ENCODE measurements at regions not wholly inside any gene's neighbourhood (a gene's known extent, or its start where the extent isn't known, plus 50 kb on each side); places are given as distances from the start of the nearest gene placed in this dataset.

- H3K9me2 ChIP-seq (ENCODE audit: low read depth, low read length), result no peaks in the 10 kb centered on the region
- H3K4me1 ChIP-seq (ENCODE audit: insufficient read depth, low read length, severe bottlenecking), result no peaks in the 10 kb centered on the region
- no peaks in the 10 kb centered on the region for H4K20me1 ChIP-seq (ENCODE audit: insufficient read depth, low read length)
- H2AFZ ChIP-seq (ENCODE audit: low read length), result no peak overlapping the region
- H3K27me3 ChIP-seq (ENCODE audit: insufficient read depth, low read length), result no peaks in the 10 kb centered on the region
- no peak overlapping the region for H3K4me3 ChIP-seq (ENCODE audit: low read depth, low read length, poor library complexity, severe bottlenecking)
- H3K36me3 ChIP-seq (ENCODE audit: insufficient read depth, low read length), result no peaks in the 10 kb centered on the region
- H3K9ac ChIP-seq (ENCODE audit: low read length), result no peak overlapping the region
- no peaks in the 10 kb centered on the region for H3F3A ChIP-seq (ENCODE audit: insufficient read depth, low read length)
- no peak overlapping the region for H3K4me2 ChIP-seq (ENCODE audit: low read length)
- H3K27ac ChIP-seq (ENCODE audit: low read depth, low read length, poor library complexity, severe bottlenecking), result no peak overlapping the region
- no peaks in the 10 kb centered on the region for H3K9me3 ChIP-seq (ENCODE audit: low read length)
- H3K79me2 ChIP-seq (ENCODE audit: insufficient read depth, low read length), result no peaks in the 10 kb centered on the region
- TF ChIP-seq, protein P1, sequence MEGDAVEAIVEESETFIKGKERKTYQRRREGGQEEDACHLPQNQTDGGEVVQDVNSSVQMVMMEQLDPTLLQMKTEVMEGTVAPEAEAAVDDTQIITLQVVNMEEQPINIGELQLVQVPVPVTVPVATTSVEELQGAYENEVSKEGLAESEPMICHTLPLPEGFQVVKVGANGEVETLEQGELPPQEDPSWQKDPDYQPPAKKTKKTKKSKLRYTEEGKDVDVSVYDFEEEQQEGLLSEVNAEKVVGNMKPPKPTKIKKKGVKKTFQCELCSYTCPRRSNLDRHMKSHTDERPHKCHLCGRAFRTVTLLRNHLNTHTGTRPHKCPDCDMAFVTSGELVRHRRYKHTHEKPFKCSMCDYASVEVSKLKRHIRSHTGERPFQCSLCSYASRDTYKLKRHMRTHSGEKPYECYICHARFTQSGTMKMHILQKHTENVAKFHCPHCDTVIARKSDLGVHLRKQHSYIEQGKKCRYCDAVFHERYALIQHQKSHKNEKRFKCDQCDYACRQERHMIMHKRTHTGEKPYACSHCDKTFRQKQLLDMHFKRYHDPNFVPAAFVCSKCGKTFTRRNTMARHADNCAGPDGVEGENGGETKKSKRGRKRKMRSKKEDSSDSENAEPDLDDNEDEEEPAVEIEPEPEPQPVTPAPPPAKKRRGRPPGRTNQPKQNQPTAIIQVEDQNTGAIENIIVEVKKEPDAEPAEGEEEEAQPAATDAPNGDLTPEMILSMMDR (IDR thresholded peaks at IDR 0.05; ENCODE audit: low read length), result no peak
- no peak for TF ChIP-seq EZH2 (IDR thresholded peaks at IDR 0.05; ENCODE audit: borderline replicate concordance, low read length)
Measured at GRCh38 chr13:72061613-72062012, 194.6 kb upstream of the DACH1 start.

DNA sequence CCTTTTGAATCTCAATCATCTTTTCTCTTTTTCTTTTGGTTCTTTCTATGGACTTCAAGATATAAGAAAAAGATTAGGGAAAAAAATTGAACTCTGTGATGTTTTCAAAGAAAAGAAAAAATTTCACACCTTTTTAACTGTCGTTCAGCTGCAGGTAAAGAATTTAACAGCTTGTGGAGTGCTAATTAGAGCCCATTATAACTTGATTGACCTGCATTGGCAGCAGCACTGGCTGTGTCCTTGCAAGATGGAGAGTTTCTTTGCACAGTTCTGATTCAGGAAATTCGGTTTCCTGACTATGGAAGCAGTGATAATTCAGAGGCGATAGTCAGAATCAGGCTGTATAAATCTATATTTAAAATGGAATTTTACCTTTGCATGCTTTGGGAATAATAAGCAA lies 183.2 kb upstream of the DACH1 start:
- Histone ChIP-seq H3K27ac (ENCODE audit: low read depth, low read length, poor library complexity, severe bottlenecking) (no peak overlapping the region), H3F3A (ENCODE audit: insufficient read depth, low read length) (no peaks in the 10 kb centered on the region), H3K9me3 (ENCODE audit: low read length) (no peaks in the 10 kb centered on the region), H4K20me1 (ENCODE audit: insufficient read depth, low read length) (no peaks in the 10 kb centered on the region), H3K4me1 (ENCODE audit: insufficient read depth, low read length, severe bottlenecking) (no peaks in the 10 kb centered on the region), H3K4me2 (ENCODE audit: low read length) (no peak overlapping the region), H3K4me3 (ENCODE audit: low read depth, low read length, poor library complexity, severe bottlenecking) (no peak overlapping the region), H3K9me2 (ENCODE audit: low read depth, low read length) (no peaks in the 10 kb centered on the region; the same call in 1 of the 2 replicates), H2AFZ (ENCODE audit: low read length) (no peak overlapping the region), H3K36me3 (ENCODE audit: insufficient read depth, low read length) (no peaks in the 10 kb centered on the region), H3K27me3 (ENCODE audit: insufficient read depth, low read length) (no peaks in the 10 kb centered on the region), H3K79me2 (ENCODE audit: insufficient read depth, low read length) (no peaks in the 10 kb centered on the region), H3K9ac (ENCODE audit: low read length) (no peak overlapping the region)
- TF ChIP-seq, protein P1 (IDR thresholded peaks at IDR 0.05; ENCODE audit: low read length), result no peak
- TF ChIP-seq EZH2 (IDR thresholded peaks at IDR 0.05; ENCODE audit: borderline replicate concordance, low read length), result no peak

- no peaks in the 10 kb centered on the region for H3F3A ChIP-seq (ENCODE audit: insufficient read depth, low read length)
- no peak overlapping the region for H3K9ac ChIP-seq (ENCODE audit: low read length)
- no peaks in the 10 kb centered on the region for H3K79me2 ChIP-seq (ENCODE audit: insufficient read depth, low read length)
- H3K36me3 ChIP-seq (ENCODE audit: insufficient read depth, low read length), result no peaks in the 10 kb centered on the region
- H4K20me1 ChIP-seq (ENCODE audit: insufficient read depth, low read length), result no peaks in the 10 kb centered on the region
- H3K4me1 ChIP-seq (ENCODE audit: insufficient read depth, low read length, severe bottlenecking), result no peaks in the 10 kb centered on the region
- no peaks in the 10 kb centered on the region for H3K27me3 ChIP-seq (ENCODE audit: insufficient read depth, low read length)
- H3K4me2 ChIP-seq (ENCODE audit: low read length), result no peak overlapping the region
- H2AFZ ChIP-seq (ENCODE audit: low read length), result no peak overlapping the region
- TF ChIP-seq EZH2 (IDR thresholded peaks at IDR 0.05; ENCODE audit: borderline replicate concordance, low read length), result no peak
- TF ChIP-seq, protein P1 (IDR thresholded peaks at IDR 0.05; ENCODE audit: low read length), result no peak
- no peaks in the 10 kb centered on the region for H3K9me2 ChIP-seq (ENCODE audit: low read depth, low read length)
- no peaks in the 10 kb centered on the region for H3K9me3 ChIP-seq (ENCODE audit: low read length)
- no peak overlapping the region for H3K4me3 ChIP-seq (ENCODE audit: low read depth, low read length, poor library complexity, severe bottlenecking)
- H3K27ac ChIP-seq (ENCODE audit: low read depth, low read length, poor library complexity, severe bottlenecking), result no peak overlapping the region
Measured at GRCh38 chr13:72043366-72043765, 176.4 kb upstream of the DACH1 start.

Data from OCI-LY1 (cell line).